NB4 (cell line): ENCODE measurements at regions not wholly inside any gene's neighbourhood (a gene's known extent, or its start where the extent isn't known, plus 50 kb on each side); places are given as distances from the start of the nearest gene placed in this dataset.

Source experiments
- DNase-seq: peaks from one replicate; pipeline ENCODE4 v3.0.0; 2010; ENCODE audit warnings: low read depth
- H3K4me3 ChIP-seq: one replicate; pipeline ENCODE4 v1.5.1; 2011; ENCODE audit warnings: mild to moderate bottlenecking, low read depth, low read length, moderate library complexity
- MYC ChIP-seq: IDR thresholded peaks from 2 replicates; pipeline ENCODE4 v1.6.1; 2011; ENCODE audit warnings: low read depth, low read length
- POLR2A ChIP-seq: IDR thresholded peaks from 2 replicates; pipeline ENCODE4 v1.6.1; 2011; ENCODE audit warnings: mild to moderate bottlenecking; ENCODE audit not compliant: insufficient read length; ENCODE audit errors: extremely low read depth
- TF ChIP-seq, protein P1 (sequence below): IDR thresholded peaks from one replicate; pipeline ENCODE4 v1.5.1; 2012; ENCODE audit warnings: low read depth, low read length
- TF ChIP-seq, protein P2 (sequence below): IDR thresholded peaks from 2 replicates; pipeline ENCODE4 v1.6.1; 2011; ENCODE audit warnings: low read depth, low read length

DNA sequence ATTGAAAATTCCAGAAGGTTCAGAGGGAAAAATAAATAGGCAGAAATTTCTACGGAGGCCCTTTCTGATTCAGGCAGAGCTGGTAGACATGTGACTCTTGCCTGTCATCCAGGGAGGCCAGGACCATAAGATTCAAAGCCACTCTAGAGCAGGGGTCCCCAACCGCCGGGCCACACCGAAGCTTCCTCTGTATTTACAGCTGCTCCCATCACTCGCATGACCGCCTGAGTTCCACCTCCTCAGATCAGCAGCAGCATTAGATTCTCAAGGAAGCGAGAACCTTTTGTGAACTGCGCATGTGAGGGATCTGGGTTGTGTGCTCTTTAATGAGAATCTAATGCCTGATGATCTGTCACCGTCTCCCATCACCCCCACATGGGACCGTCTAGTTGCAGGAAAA, 72.2 kb downstream of the RWDD4 start:
- DNase-seq, result no peak
- TF ChIP-seq, protein P1, sequence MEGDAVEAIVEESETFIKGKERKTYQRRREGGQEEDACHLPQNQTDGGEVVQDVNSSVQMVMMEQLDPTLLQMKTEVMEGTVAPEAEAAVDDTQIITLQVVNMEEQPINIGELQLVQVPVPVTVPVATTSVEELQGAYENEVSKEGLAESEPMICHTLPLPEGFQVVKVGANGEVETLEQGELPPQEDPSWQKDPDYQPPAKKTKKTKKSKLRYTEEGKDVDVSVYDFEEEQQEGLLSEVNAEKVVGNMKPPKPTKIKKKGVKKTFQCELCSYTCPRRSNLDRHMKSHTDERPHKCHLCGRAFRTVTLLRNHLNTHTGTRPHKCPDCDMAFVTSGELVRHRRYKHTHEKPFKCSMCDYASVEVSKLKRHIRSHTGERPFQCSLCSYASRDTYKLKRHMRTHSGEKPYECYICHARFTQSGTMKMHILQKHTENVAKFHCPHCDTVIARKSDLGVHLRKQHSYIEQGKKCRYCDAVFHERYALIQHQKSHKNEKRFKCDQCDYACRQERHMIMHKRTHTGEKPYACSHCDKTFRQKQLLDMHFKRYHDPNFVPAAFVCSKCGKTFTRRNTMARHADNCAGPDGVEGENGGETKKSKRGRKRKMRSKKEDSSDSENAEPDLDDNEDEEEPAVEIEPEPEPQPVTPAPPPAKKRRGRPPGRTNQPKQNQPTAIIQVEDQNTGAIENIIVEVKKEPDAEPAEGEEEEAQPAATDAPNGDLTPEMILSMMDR, result no peak
- TF ChIP-seq, protein P2, sequence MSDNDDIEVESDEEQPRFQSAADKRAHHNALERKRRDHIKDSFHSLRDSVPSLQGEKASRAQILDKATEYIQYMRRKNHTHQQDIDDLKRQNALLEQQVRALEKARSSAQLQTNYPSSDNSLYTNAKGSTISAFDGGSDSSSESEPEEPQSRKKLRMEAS, result no peak
- TF ChIP-seq MYC, result no peak
- TF ChIP-seq POLR2A, result no peak
- no peak overlapping the region for H3K4me3 ChIP-seq

DNA sequence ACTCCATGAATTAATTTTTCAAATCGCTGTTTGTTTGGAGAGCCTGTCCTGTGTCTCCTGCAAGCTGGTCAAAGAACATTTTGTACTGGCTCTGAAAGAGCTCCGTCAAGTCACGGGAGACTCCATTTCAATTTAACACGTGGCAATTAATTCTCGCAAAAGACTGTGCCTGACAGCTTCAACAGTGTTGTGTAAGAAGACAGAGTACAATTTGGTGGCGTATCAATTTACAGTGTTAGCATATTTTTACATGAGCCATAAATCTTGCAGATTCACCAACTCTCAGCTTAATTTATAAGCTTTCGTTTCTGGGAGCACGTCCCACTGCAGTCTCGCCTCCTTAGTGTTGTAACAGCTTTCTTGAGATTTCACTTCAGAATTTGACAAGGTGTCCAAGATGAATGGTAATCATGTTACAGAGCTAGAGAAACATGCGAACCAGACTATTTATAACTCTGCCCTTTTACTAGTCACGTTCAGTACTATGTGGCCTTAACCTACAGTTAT, 70.8 kb downstream of the RWDD4 start:
- TF ChIP-seq POLR2A, result no peak
- no peak for TF ChIP-seq MYC
- TF ChIP-seq, protein P2, result no peak
- TF ChIP-seq, protein P1, result no peak
- H3K4me3 ChIP-seq, result no peak overlapping the region
- no peak for DNase-seq

DNA sequence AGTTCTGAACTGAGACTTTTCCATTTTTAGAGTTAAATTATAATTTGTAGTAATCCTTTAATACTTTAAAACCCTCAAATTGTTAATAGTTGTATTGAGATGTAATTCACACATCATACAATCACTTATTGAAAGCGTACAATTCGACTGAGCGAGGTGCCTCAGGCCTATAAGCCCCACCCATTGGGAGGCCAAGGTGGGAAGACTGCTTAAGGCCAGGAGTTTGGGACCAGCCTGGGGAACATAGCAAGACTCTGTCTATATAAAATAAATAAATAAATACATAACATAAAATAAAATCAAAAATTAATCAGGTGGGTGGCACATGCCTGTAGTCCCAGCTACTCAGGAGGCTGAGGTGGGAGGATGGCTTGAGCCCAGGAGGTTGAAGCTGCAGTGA, 70.3 kb downstream of the RWDD4 start:
- TF ChIP-seq, protein P2, result no peak
- TF ChIP-seq POLR2A (no peak), MYC (no peak)
- H3K4me3 ChIP-seq, result no peak overlapping the region
- DNase-seq, result no peak

DNA sequence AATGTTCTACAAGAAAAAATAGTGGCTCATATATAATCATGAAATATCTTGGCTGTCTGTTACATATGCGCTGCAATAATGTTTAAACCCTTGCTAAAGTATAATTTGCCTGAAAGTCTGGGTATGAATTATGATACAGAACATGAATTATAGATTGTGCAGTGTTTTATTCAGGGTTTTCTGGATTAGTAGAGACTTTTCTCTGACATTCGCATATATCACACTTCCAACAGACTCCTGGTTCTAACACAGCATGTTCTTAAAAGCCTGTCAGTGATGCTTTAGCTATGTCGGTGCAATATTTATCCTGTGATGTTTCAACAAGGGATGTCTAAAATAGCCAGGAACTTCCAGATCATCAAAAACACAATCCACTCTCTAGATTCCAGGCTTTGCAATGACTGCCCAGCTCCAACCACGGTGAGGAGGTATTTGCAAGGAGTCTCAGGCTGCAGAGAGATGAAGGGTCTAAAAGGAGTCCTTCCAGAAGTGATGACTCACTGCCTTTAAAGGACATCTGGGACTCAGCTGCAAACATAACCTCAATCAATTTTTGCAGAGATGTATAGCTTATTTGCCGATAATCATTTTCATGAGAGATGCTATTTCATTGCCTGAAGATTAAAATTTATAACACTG, 69.4 kb downstream of the RWDD4 start:
- TF ChIP-seq, protein P2, result no peak
- no peak for TF ChIP-seq MYC
- TF ChIP-seq, protein P1, result no peak
- no peak for TF ChIP-seq POLR2A
- no peak for DNase-seq
- no peak overlapping the region for H3K4me3 ChIP-seq
